Choroid plexus epithelial cell (primary cell): ENCODE measurements at regions not wholly inside any gene's neighbourhood (a gene's known extent, or its start where the extent isn't known, plus 50 kb on each side); places are given as distances from the start of the nearest gene placed in this dataset.

Experiments used
- DNase-seq: peaks from one replicate; pipeline ENCODE4 v3.0.0-alpha.2; 2010; ENCODE audit warnings: low read depth
- H3K4me3 ChIP-seq: 2 replicates; pipeline ENCODE4 v1.5.1; 2011; ENCODE audit warnings: low read depth, mild to moderate bottlenecking, control low read depth, low read length, moderate library complexity
- CTCF ChIP-seq: conservative IDR thresholded peaks from 2 replicates; pipeline ENCODE4 v1.5.1; 2011; ENCODE audit warnings: low read depth, mild to moderate bottlenecking, control low read depth, inconsistent platforms, low read length, moderate library complexity

GRCh38 chr6:164855281-164855680, 454.1 kb downstream of the C6orf118 start:
- DNase-seq: no peak
- H3K4me3 ChIP-seq: no peak overlapping the region
- TF ChIP-seq CTCF: no peak

GRCh38 chr6:164854526-164854925, 454.9 kb downstream of the C6orf118 start:
- DNase-seq: no peak
- no peak for TF ChIP-seq CTCF
- H3K4me3 ChIP-seq: no peak overlapping the region

GRCh38 chr6:164845773-164846172, 463.6 kb downstream of the C6orf118 start:
- no peak overlapping the region for H3K4me3 ChIP-seq
- no peak for DNase-seq
- TF ChIP-seq CTCF: no peak

- H3K4me3 ChIP-seq: no peak overlapping the region
- DNase-seq: no peak
- no peak for TF ChIP-seq CTCF
Observed at GRCh38 chr6:164842085-164842484, 467.3 kb downstream of the C6orf118 start.

- TF ChIP-seq CTCF: no peak
- H3K4me3 ChIP-seq: no peak overlapping the region
- DNase-seq: no peak
Observed at GRCh38 chr6:164838068-164838615, 471.3 kb downstream of the C6orf118 start.

GRCh38 chr6:164836486-164836885, 472.9 kb downstream of the C6orf118 start:
- DNase-seq: no peak
- TF ChIP-seq CTCF: no peak
- H3K4me3 ChIP-seq: no peak overlapping the region

- no peak overlapping the region for H3K4me3 ChIP-seq
- no peak for TF ChIP-seq CTCF
- DNase-seq: no peak
Observed at GRCh38 chr6:164832410-164832809, 477.0 kb downstream of the C6orf118 start.
